OCI-LY7 (cell line): ENCODE measurements at regions not wholly inside any gene's neighbourhood (a gene's known extent, or its start where the extent isn't known, plus 50 kb on each side); places are given as distances from the start of the nearest gene placed in this dataset.

Experiments
- BruUV-seq: library from RNA; stranded (reverse); fragments of 400-500 nt; replicated peaks from 2 replicates; lab custom pipeline; 2021; lab: Mats Ljungman, UMichigan
- CTCF ChIA-PET: fragments of 300-600 bp; sonication (Branson Sonifier 250); formaldehyde crosslinking; loops from one replicate; lab custom pipeline; 2022; ENCODE audit warnings: antibody characterized with exemption; ENCODE audit not compliant: unreplicated experiment; lab: Charles Lee
- POLR2A ChIA-PET: fragments of 300-600 bp; sonication (Branson Sonifier 250); formaldehyde crosslinking; loops from one replicate; lab custom pipeline; 2022; ENCODE audit warnings: antibody characterized with exemption; lab: Charles Lee
- DNase-seq: peaks from one replicate; pipeline ENCODE4 v3.0.0-alpha.2; 2015; ENCODE audit warnings: low spot score
- H2AFZ ChIP-seq: fragments of 200-600 bp; sonication (generic), shearing (Covaris generic); 2 replicates; pipeline ENCODE4 v1.6.1; 2014; ENCODE audit warnings: mild to moderate bottlenecking, antibody characterized with exemption, low read length, moderate library complexity
- H3K27ac ChIP-seq: fragments of 200-600 bp; sonication (generic); 2 replicates; pipeline ENCODE4 v1.5.1; 2014; ENCODE audit warnings: mixed run types, low read depth, mild to moderate bottlenecking, moderate library complexity, low read length, inconsistent platforms; ENCODE audit not compliant: poor library complexity, severe bottlenecking
- H3K36me3 ChIP-seq: fragments of 200-600 bp; sonication (generic); 2 replicates; pipeline ENCODE4 v1.6.1; 2014; ENCODE audit warnings: mild to moderate bottlenecking, antibody characterized with exemption, low read length, moderate library complexity, mixed read lengths; ENCODE audit not compliant: insufficient read depth
- H3K4me1 ChIP-seq: fragments of 200-600 bp; sonication (generic); 2 replicates; pipeline ENCODE4 v1.5.1; 2014; ENCODE audit warnings: mild to moderate bottlenecking, low read length; ENCODE audit not compliant: insufficient read depth, poor library complexity, severe bottlenecking
- H3K4me2 ChIP-seq: fragments of 200-600 bp; sonication (generic); 2 replicates; pipeline ENCODE4 v1.6.1; 2014; ENCODE audit warnings: mild to moderate bottlenecking, low read length
- H3K4me3 ChIP-seq: fragments of 200-600 bp; sonication (generic); 2 replicates; pipeline ENCODE4 v1.5.1; 2014; ENCODE audit warnings: mild to moderate bottlenecking, low read depth, low read length; ENCODE audit not compliant: poor library complexity, severe bottlenecking
- H3K79me2 ChIP-seq: fragments of 200-600 bp; sonication (generic); 2 replicates; pipeline ENCODE4 v1.6.1; 2016; ENCODE audit warnings: low read depth, mild to moderate bottlenecking, low read length, moderate library complexity, mixed read lengths; ENCODE audit not compliant: insufficient read depth
- H3K9me2 ChIP-seq: fragments of 200-600 bp; sonication (generic); 2 replicates; pipeline ENCODE4 v1.6.1; 2016; ENCODE audit warnings: mild to moderate bottlenecking, low read length, mixed read lengths; ENCODE audit not compliant: insufficient read depth
- H3K9me3 ChIP-seq: fragments of 200-600 bp; sonication (generic); 2 replicates; pipeline ENCODE4 v1.6.1; 2014; ENCODE audit warnings: mild to moderate bottlenecking, mixed run types, low read length, mixed read lengths
- H4K20me1 ChIP-seq: fragments of 200-600 bp; sonication (generic); 2 replicates; pipeline ENCODE4 v1.6.1; 2014; ENCODE audit warnings: mild to moderate bottlenecking, antibody characterized with exemption, low read length, moderate library complexity, mixed read lengths; ENCODE audit not compliant: insufficient read depth
- EZH2phosphoT487 ChIP-seq: fragments of 200-600 bp; sonication (generic); IDR thresholded peaks from 2 replicates; pipeline ENCODE4 v1.6.1; 2018; ENCODE audit warnings: low read depth, borderline replicate concordance, mild to moderate bottlenecking, mixed run types, antibody characterized with exemption, low read length, moderate library complexity, mixed read lengths
- intact Hi-C: fragments of 100-400 bp; cut with micrococcal nuclease; formaldehyde crosslinking; loops from one replicate; pipeline ENCODE4 v1.10.0; 2022; ENCODE audit not compliant: unreplicated experiment
- TF ChIP-seq, protein P1 (sequence below): fragments of 200-600 bp; sonication (generic); conservative IDR thresholded peaks from 2 replicates; pipeline ENCODE4 v1.5.1; 2014; ENCODE audit warnings: mild to moderate bottlenecking, antibody characterized with exemption, low read length, moderate library complexity, mixed read lengths

DNA sequence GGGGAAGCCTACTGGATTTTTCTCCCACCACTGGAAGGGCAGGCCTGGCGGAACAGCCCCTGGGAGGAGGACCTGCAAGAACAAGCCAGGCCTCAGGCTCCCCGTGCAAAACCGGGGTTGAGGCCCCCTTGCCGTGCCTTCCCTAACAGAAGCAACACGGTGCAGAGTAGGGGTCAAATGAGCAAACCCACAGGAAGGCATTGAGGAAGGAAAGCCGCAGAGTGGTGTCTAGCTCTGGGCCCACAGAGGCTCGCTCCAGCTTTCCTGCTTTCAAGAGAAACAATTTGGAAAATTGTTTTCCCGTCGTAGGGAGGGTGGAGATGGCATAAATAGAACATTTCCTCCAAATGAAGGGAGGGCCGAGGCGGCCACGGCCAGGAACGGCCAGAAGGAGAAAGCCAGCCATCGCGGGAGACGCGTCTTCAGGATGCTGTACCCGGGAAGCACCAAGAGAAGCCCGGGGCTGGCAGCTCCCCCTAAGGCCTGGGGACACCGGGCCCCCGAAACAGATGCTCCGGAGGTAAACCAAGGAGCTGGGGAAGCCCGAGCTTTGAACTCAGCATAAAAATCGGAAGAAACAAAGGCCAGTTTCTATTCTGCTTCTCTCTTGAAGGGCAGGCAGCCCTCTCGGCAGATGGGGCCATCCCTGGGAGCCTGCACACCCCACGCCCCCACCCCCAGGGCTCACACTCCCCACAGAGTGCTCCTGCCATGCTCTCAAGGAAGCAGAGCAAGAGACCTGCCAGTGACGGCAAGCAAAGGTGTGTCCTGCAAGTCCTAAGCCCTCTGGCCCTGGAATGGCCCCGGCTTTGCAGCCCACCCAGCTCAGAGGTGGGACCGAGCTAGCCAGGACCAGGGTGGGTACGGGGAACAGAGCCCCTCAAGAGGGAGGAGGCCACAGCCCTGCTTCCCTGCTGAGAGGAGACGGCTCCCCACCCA, 92.0 kb downstream of the RBFOX3 start:
- intact Hi-C loops = no loop called here
- BruUV-seq = no TSS peak
- CTCF ChIA-PET = no interaction called here
- no peaks in the 10 kb centered on the region for H4K20me1 ChIP-seq
- H3K4me3 ChIP-seq = no peak overlapping the region
- H3K9me3 ChIP-seq = no peaks in the 10 kb centered on the region
- no peak overlapping the region for H3K4me2 ChIP-seq
- TF ChIP-seq EZH2phosphoT487 = no peak
- TF ChIP-seq, protein P1, sequence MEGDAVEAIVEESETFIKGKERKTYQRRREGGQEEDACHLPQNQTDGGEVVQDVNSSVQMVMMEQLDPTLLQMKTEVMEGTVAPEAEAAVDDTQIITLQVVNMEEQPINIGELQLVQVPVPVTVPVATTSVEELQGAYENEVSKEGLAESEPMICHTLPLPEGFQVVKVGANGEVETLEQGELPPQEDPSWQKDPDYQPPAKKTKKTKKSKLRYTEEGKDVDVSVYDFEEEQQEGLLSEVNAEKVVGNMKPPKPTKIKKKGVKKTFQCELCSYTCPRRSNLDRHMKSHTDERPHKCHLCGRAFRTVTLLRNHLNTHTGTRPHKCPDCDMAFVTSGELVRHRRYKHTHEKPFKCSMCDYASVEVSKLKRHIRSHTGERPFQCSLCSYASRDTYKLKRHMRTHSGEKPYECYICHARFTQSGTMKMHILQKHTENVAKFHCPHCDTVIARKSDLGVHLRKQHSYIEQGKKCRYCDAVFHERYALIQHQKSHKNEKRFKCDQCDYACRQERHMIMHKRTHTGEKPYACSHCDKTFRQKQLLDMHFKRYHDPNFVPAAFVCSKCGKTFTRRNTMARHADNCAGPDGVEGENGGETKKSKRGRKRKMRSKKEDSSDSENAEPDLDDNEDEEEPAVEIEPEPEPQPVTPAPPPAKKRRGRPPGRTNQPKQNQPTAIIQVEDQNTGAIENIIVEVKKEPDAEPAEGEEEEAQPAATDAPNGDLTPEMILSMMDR = no peak
- H3K36me3 ChIP-seq = no peaks in the 10 kb centered on the region
- no peaks in the 10 kb centered on the region for H3K4me1 ChIP-seq
- no peaks in the 10 kb centered on the region for H3K9me2 ChIP-seq
- DNase-seq = no peak
- no peak overlapping the region for H3K27ac ChIP-seq
- POLR2A ChIA-PET = no interaction called here
- no peaks in the 10 kb centered on the region for H3K79me2 ChIP-seq
- H2AFZ ChIP-seq = no peak overlapping the region

DNA sequence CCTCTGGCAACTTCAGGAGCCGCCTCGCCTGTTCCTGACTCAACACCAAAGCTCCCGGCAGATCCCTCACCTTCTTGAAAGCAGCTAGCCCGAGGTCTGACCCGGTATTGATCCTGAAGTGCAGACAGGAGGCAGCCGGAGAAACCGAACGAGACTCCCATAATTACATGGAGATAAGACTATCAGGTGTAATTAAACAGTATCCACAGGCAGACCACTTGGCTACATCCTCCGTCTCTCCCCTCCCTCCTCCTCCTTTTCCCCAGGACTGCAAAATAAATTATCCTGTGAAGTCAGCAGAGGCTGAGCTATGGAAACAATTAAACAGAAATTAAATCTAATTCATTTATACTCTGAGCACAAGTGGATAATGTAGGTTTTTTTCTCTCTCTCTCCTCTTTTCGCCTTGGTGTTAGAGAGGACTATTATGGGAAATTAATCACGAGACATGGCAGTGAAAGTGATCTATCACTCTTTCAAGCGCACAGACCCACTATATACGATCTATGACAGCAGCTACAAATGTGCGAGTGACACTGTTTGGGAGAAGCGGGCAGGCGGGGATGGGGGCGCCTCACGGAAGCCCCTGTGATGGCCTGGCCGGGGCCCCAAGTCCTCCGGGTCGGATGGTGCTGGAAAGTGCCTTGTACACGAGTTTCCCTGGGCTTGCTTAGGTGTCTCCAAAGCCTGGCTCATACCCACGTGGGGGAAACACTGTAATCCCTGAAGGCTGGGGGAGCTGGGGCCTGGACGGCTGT, 92.8 kb downstream of the RBFOX3 start:
- Histone ChIP-seq H3K4me1 (no peaks in the 10 kb centered on the region), H3K4me2 (no peak overlapping the region), H3K79me2 (no peaks in the 10 kb centered on the region), H2AFZ (no peak overlapping the region), H3K9me2 (no peaks in the 10 kb centered on the region), H3K36me3 (no peaks in the 10 kb centered on the region), H3K4me3 (no peak overlapping the region), H4K20me1 (no peaks in the 10 kb centered on the region), H3K9me3 (no peaks in the 10 kb centered on the region), H3K27ac (no peak overlapping the region)
- intact Hi-C loops = no loop called here
- TF ChIP-seq, protein P1 = no peak
- no peak for TF ChIP-seq EZH2phosphoT487
- CTCF ChIA-PET = no interaction called here
- no TSS peak for BruUV-seq
- no peak for DNase-seq
- POLR2A ChIA-PET = interaction anchor here (0.7 kb wide), 1 partner anchor 150 kb away, joined by 3 read pairs; no protein-coding TSS in a partner anchor
